GM19452 (cell line): ENCODE measurements at regions not wholly inside any gene's neighbourhood (a gene's known extent, or its start where the extent isn't known, plus 50 kb on each side); places are given as distances from the start of the nearest gene placed in this dataset.

Experiments
- ATAC-seq: cut with Tn5 transposase; IDR thresholded peaks from one replicate; pipeline ENCODE4 v1.9.1; 2021; ENCODE audit not compliant: unreplicated experiment

- ATAC-seq, result no peak
Measured at GRCh38 chr3:177590826-177591225, 393.5 kb upstream of the TBL1XR1 start.

- peak; percentile 72 for ATAC-seq
Measured at GRCh38 chr3:177591379-177591778, 394.1 kb upstream of the TBL1XR1 start.

GRCh38 chr3:177594096-177594495 lies 396.8 kb upstream of the TBL1XR1 start:
- ATAC-seq, result no peak

GRCh38 chr3:177595530-177596188 lies 398.4 kb upstream of the TBL1XR1 start:
- no peak for ATAC-seq

GRCh38 chr3:177596248-177596815 lies 399.1 kb upstream of the TBL1XR1 start:
- no peak for ATAC-seq

- no peak for ATAC-seq
Measured at GRCh38 chr3:177596816-177597271, 399.6 kb upstream of the TBL1XR1 start.

- peak; percentile 83 for ATAC-seq
Measured at GRCh38 chr3:177597311-177598096, 400.2 kb upstream of the TBL1XR1 start.

GRCh38 chr3:177598097-177598833 lies 401.0 kb upstream of the TBL1XR1 start:
- ATAC-seq, result no peak

- no peak for ATAC-seq
Measured at GRCh38 chr3:177599326-177599725, 402.0 kb upstream of the TBL1XR1 start.

GRCh38 chr3:177599837-177600236 lies 402.6 kb upstream of the TBL1XR1 start:
- ATAC-seq, result no peak

- ATAC-seq, result no peak
Measured at GRCh38 chr3:177600411-177600810, 403.1 kb upstream of the TBL1XR1 start.

GRCh38 chr3:177601152-177601551 lies 403.9 kb upstream of the TBL1XR1 start:
- no peak for ATAC-seq

GRCh38 chr3:177602601-177603147 lies 405.4 kb upstream of the TBL1XR1 start:
- no peak for ATAC-seq

GRCh38 chr3:177603148-177603603 lies 405.9 kb upstream of the TBL1XR1 start:
- ATAC-seq, result peak; percentile 56

GRCh38 chr3:177604181-177604580 lies 406.9 kb upstream of the TBL1XR1 start:
- no peak for ATAC-seq

GRCh38 chr3:177606891-177607290 lies 409.6 kb upstream of the TBL1XR1 start:
- no peak for ATAC-seq

- no peak for ATAC-seq
Measured at GRCh38 chr3:177607589-177607988, 410.3 kb upstream of the TBL1XR1 start.

GRCh38 chr3:177608443-177608842 lies 411.2 kb upstream of the TBL1XR1 start:
- ATAC-seq, result no peak

GRCh38 chr3:177609613-177610012 lies 412.3 kb upstream of the TBL1XR1 start:
- no peak for ATAC-seq

- no peak for ATAC-seq
Measured at GRCh38 chr3:177610262-177610661, 413.0 kb upstream of the TBL1XR1 start.
